Suprapubic skin (tissue), 4 donors: ENCODE measurements at regions not wholly inside any gene's neighbourhood (a gene's known extent, or its start where the extent isn't known, plus 50 kb on each side); places are given as distances from the start of the nearest gene placed in this dataset.

Experiments used
- CTCF ChIP-seq, 2 donors: fragments of 200-600 bp in 1 of 2; fragments of 450-650 bp in 1 of 2; sonication (generic) in 1 of 2; IDR thresholded peaks; one replicate each; pipeline ENCODE4 v1.5.1; 2016 to 2019; ENCODE audit warnings: antibody characterized with exemption in 2 of 2, mild to moderate bottlenecking in 1 of 2, moderate library complexity in 1 of 2
- EP300 ChIP-seq: sonication (generic); formaldehyde crosslinking; IDR thresholded peaks from one replicate; pipeline ENCODE4 v1.6.1; 2017; ENCODE audit warnings: antibody characterized with exemption
- POLR2A ChIP-seq, 2 donors: fragments of 450-650 bp; IDR thresholded peaks; one replicate each; pipeline ENCODE4 v1.6.1; 2017; ENCODE audit warnings: antibody characterized with exemption in 2 of 2, mild to moderate bottlenecking in 2 of 2, moderate library complexity in 2 of 2
- POLR2AphosphoS5 ChIP-seq, 3 donors: sonication (generic); formaldehyde crosslinking; IDR thresholded peaks; one replicate each; pipeline ENCODE4 v1.6.1; 2017; ENCODE audit warnings: antibody characterized with exemption in 3 of 3

- no peak for TF ChIP-seq CTCF (IDR thresholded peaks at IDR 0.05)
- TF ChIP-seq POLR2A (IDR thresholded peaks at IDR 0.05): no peak
- no peak for TF ChIP-seq EP300
- TF ChIP-seq POLR2AphosphoS5 (IDR thresholded peaks at IDR 0.05): no peak
Measured at GRCh38 chr5:144882739-144883283, 712.1 kb downstream of the KCTD16 start.
